ENCODE measurements at regions not wholly inside any gene's neighbourhood (a gene's known extent, or its start where the extent isn't known, plus 50 kb on each side); places are given as distances from the start of the nearest gene placed in this dataset.

DNA sequence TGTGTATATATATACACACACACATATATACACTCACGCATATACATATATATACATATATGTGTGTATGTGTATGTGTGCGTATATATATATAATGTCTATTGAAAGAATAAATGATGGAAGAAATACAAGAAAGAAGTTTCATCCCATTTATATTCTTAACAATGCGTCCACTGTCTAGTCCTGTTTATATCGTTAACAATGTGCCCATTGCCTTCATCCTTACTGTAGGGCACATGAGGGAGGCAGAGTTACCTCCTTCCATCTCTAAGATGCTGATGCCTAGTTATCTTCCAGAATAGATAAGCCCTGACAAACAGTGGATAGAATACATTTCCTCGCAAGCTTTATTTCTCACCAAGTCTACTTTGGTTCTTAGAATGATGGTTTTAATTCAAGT is 389.8 kb upstream of the SEMA6A start:
- Mint-ChIP-seq H3K27ac (ENCODE audit: unreplicated experiment) (no peak overlapping the region), H3K4me3 (ENCODE audit: low read depth, unreplicated experiment) (no peak overlapping the region), H3K9me3 (ENCODE audit: low read depth, unreplicated experiment) (no peaks in the 10 kb centered on the region), H3K27me3 (ENCODE audit: unreplicated experiment) (no peaks in the 10 kb centered on the region), H3K36me3 (ENCODE audit: insufficient read depth, unreplicated experiment) (no peaks in the 10 kb centered on the region), H3K4me1 (ENCODE audit: low read depth, unreplicated experiment) (no peaks in the 10 kb centered on the region)
- TF ChIP-seq, protein P1, sequence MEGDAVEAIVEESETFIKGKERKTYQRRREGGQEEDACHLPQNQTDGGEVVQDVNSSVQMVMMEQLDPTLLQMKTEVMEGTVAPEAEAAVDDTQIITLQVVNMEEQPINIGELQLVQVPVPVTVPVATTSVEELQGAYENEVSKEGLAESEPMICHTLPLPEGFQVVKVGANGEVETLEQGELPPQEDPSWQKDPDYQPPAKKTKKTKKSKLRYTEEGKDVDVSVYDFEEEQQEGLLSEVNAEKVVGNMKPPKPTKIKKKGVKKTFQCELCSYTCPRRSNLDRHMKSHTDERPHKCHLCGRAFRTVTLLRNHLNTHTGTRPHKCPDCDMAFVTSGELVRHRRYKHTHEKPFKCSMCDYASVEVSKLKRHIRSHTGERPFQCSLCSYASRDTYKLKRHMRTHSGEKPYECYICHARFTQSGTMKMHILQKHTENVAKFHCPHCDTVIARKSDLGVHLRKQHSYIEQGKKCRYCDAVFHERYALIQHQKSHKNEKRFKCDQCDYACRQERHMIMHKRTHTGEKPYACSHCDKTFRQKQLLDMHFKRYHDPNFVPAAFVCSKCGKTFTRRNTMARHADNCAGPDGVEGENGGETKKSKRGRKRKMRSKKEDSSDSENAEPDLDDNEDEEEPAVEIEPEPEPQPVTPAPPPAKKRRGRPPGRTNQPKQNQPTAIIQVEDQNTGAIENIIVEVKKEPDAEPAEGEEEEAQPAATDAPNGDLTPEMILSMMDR (IDR thresholded peaks at IDR 0.05; ENCODE audit: unreplicated experiment) = no peak
- DNase-seq = no peak
- no TSS peak for BruUV-seq (replicated peaks)
- intact Hi-C loops (cut with micrococcal nuclease; ENCODE audit: unreplicated experiment) = no loop called here
- CTCF ChIA-PET = no interaction called here

DNA sequence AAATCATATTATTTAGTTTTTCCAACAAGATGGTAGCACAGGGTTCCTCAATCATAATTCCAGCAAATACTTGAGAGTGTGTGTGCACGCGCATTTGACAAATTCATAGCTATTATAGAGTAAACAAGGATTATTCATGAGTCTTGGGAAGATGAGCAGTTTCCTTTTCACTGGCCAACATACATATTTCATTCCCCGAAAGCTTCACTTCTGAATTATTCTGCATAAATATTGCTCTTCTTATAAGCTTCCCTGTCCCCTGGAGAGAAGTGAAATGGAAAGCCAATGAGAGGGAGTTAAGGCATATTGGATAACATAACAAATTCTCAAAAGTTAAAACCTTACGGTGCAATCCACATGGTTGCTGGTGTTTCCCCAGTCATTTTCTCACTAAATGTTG is 386.4 kb upstream of the SEMA6A start:
- Mint-ChIP-seq H3K27me3 (ENCODE audit: unreplicated experiment) (no peaks in the 10 kb centered on the region), H3K36me3 (ENCODE audit: insufficient read depth, unreplicated experiment) (no peaks in the 10 kb centered on the region), H3K27ac (ENCODE audit: unreplicated experiment) (no peak overlapping the region), H3K4me1 (ENCODE audit: low read depth, unreplicated experiment) (no peaks in the 10 kb centered on the region), H3K4me3 (ENCODE audit: low read depth, unreplicated experiment) (no peak overlapping the region), H3K9me3 (ENCODE audit: low read depth, unreplicated experiment) (no peaks in the 10 kb centered on the region)
- intact Hi-C loops (cut with micrococcal nuclease; ENCODE audit: unreplicated experiment) = no loop called here
- no TSS peak for BruUV-seq (replicated peaks)
- CTCF ChIA-PET = no interaction called here
- DNase-seq = no peak
- TF ChIP-seq, protein P1 (IDR thresholded peaks at IDR 0.05; ENCODE audit: unreplicated experiment) = no peak

DNA sequence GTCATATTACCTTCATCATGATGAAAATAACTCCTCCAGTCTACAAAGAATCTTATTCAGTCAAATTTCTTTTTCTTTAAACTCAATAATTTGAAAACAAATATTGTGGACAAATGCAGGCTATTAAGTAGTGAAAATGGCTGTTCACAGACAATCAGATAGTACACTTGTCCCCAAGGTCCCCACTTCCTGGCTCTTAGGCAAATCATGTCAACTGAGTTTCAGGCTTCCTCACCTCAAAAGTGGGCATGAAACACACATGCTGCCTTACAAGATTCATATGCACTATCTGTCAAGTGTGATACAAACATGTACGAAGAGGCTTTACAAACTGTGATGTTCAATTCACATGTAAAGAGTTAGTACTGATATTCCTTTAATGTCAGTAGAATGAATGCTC is 385.2 kb upstream of the SEMA6A start:
- no peaks in the 10 kb centered on the region for H3K36me3 Mint-ChIP-seq (ENCODE audit: insufficient read depth, unreplicated experiment)
- CTCF ChIA-PET = no interaction called here
- H3K4me1 Mint-ChIP-seq (ENCODE audit: low read depth, unreplicated experiment) = no peaks in the 10 kb centered on the region
- no peak for DNase-seq
- no peak overlapping the region for H3K4me3 Mint-ChIP-seq (ENCODE audit: low read depth, unreplicated experiment)
- no peaks in the 10 kb centered on the region for H3K9me3 Mint-ChIP-seq (ENCODE audit: low read depth, unreplicated experiment)
- H3K27me3 Mint-ChIP-seq (ENCODE audit: unreplicated experiment) = no peaks in the 10 kb centered on the region
- intact Hi-C loops (cut with micrococcal nuclease; ENCODE audit: unreplicated experiment) = no loop called here
- no peak overlapping the region for H3K27ac Mint-ChIP-seq (ENCODE audit: unreplicated experiment)
- TF ChIP-seq, protein P1 (IDR thresholded peaks at IDR 0.05; ENCODE audit: unreplicated experiment) = no peak
- no TSS peak for BruUV-seq (replicated peaks)

DNA sequence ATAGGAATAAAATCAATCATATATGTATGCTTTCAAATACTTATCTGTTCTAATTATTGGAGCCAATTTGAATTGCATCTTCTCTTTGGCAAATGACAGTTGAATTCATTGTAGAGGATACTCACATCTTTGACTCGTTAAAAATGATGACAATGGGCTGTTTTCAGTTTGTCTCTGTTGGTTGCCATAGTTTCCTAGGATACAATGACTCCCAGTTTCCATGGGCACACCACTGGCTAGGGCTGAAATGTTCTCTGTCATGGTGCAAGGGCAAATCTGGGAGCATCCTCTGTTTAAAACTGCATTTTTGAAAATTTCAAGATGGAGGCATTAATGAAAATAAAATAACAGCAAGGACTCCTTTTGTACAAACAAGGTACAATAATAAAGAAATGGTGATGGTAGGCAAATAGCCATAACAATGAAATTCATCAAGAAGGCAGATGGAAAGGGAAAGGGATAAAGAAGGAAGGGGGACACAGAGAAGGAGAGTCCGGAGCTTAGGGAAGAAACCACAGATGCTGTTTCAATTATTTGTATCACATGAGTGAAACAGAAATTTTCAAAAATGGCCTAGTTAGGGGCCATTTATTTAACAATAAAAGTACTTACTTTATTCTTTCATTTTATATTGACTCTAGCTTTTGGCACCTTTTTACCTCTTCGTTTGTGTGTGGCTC is 378.8 kb upstream of the SEMA6A start:
- intact Hi-C loops (cut with micrococcal nuclease; ENCODE audit: unreplicated experiment) = no loop called here
- DNase-seq = no peak
- CTCF ChIA-PET = interaction anchor here (0.6 kb wide), 1 partner anchor 479 kb away, joined by 3 read pairs; no protein-coding TSS in a partner anchor
- H3K4me3 Mint-ChIP-seq (ENCODE audit: low read depth, unreplicated experiment) = no peak overlapping the region
- no peaks in the 10 kb centered on the region for H3K27me3 Mint-ChIP-seq (ENCODE audit: unreplicated experiment)
- TF ChIP-seq, protein P1 (IDR thresholded peaks at IDR 0.05; ENCODE audit: unreplicated experiment) = no peak
- no peaks in the 10 kb centered on the region for H3K4me1 Mint-ChIP-seq (ENCODE audit: low read depth, unreplicated experiment)
- no peaks in the 10 kb centered on the region for H3K36me3 Mint-ChIP-seq (ENCODE audit: insufficient read depth, unreplicated experiment)
- BruUV-seq (replicated peaks) = no TSS peak
- H3K9me3 Mint-ChIP-seq (ENCODE audit: low read depth, unreplicated experiment) = no peaks in the 10 kb centered on the region
- no peak overlapping the region for H3K27ac Mint-ChIP-seq (ENCODE audit: unreplicated experiment)
